WERI-Rb-1 (cell line): ENCODE measurements at regions not wholly inside any gene's neighbourhood (a gene's known extent, or its start where the extent isn't known, plus 50 kb on each side); places are given as distances from the start of the nearest gene placed in this dataset.

ENCODE experiments used
- DNase-seq: peaks from one replicate; pipeline ENCODE4 v3.0.0-alpha.2; 2020
- H3K27ac ChIP-seq: fragments of 250-450 bp; sonication (Bioruptor Pico); 2 replicates; pipeline ENCODE4 v1.5.1; 2020; ENCODE audit warnings: mild to moderate bottlenecking, moderate library complexity
- H3K27me3 ChIP-seq: fragments of 250-450 bp; sonication (Bioruptor Pico); 2 replicates; pipeline ENCODE4 v1.5.1; 2021; ENCODE audit warnings: mild to moderate bottlenecking, low read depth, moderate library complexity; ENCODE audit not compliant: insufficient read depth, severe bottlenecking
- H3K36me3 ChIP-seq: fragments of 250-450 bp; sonication (Bioruptor Pico); 2 replicates; pipeline ENCODE4 v1.5.1; 2020; ENCODE audit warnings: mild to moderate bottlenecking, moderate library complexity
- H3K4me3 ChIP-seq: 2 replicates; pipeline ENCODE4 v1.5.1; 2011; ENCODE audit warnings: low read depth, mild to moderate bottlenecking, control low read depth, low read length
- H3K9me3 ChIP-seq: fragments of 250-450 bp; sonication (Bioruptor Pico); 2 replicates; pipeline ENCODE4 v1.5.1; 2021; ENCODE audit warnings: mild to moderate bottlenecking, moderate library complexity; ENCODE audit not compliant: severe bottlenecking
- TF ChIP-seq, protein P1 (sequence below): IDR thresholded peaks from 2 replicates; pipeline ENCODE4 v1.5.1; 2011; ENCODE audit warnings: low read depth, mild to moderate bottlenecking, control low read depth, inconsistent platforms, low read length

DNA sequence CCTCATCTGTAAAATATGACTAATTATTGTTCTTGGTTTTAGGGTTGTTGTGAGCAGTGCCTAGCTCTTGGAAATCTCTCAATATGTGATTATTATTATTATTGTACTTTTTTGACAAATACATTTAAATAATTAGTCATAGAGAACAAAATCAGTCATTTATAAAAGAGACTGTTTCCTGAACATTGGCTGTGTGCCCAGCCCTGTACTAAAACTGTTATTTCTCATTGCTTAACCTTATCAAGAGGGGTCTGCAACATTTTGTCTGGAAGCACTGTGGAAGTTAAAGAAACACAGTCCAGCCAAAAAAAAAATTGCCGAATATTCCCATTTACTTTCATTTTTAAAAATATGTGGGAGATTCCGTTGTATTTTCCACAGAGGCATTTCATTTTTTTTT lies 989.2 kb upstream of the SLIT2 start:
- no peaks in the 10 kb centered on the region for H3K9me3 ChIP-seq
- TF ChIP-seq, protein P1, sequence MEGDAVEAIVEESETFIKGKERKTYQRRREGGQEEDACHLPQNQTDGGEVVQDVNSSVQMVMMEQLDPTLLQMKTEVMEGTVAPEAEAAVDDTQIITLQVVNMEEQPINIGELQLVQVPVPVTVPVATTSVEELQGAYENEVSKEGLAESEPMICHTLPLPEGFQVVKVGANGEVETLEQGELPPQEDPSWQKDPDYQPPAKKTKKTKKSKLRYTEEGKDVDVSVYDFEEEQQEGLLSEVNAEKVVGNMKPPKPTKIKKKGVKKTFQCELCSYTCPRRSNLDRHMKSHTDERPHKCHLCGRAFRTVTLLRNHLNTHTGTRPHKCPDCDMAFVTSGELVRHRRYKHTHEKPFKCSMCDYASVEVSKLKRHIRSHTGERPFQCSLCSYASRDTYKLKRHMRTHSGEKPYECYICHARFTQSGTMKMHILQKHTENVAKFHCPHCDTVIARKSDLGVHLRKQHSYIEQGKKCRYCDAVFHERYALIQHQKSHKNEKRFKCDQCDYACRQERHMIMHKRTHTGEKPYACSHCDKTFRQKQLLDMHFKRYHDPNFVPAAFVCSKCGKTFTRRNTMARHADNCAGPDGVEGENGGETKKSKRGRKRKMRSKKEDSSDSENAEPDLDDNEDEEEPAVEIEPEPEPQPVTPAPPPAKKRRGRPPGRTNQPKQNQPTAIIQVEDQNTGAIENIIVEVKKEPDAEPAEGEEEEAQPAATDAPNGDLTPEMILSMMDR: no peak
- H3K27ac ChIP-seq: no peak overlapping the region
- no peak for DNase-seq
- peaks cover 8% of the 10 kb centered on the region for H3K27me3 ChIP-seq
- H3K4me3 ChIP-seq: no peak overlapping the region
- H3K36me3 ChIP-seq: no peaks in the 10 kb centered on the region

GRCh38 chr4:19260346-19260745 lies 991.4 kb upstream of the SLIT2 start:
- no peaks in the 10 kb centered on the region for H3K36me3 ChIP-seq
- no peak overlapping the region for H3K27ac ChIP-seq
- no peak overlapping the region for H3K4me3 ChIP-seq
- TF ChIP-seq, protein P1: no peak
- no peak for DNase-seq
- peaks cover 8% of the 10 kb centered on the region for H3K27me3 ChIP-seq
- H3K9me3 ChIP-seq: peaks cover 13% of the 10 kb centered on the region

GRCh38 chr4:19259920-19260319 lies 991.8 kb upstream of the SLIT2 start:
- TF ChIP-seq, protein P1: no peak
- H3K27me3 ChIP-seq: peaks cover 8% of the 10 kb centered on the region
- H3K27ac ChIP-seq: no peak overlapping the region
- peaks cover 17% of the 10 kb centered on the region for H3K9me3 ChIP-seq
- no peaks in the 10 kb centered on the region for H3K36me3 ChIP-seq
- no peak for DNase-seq
- no peak overlapping the region for H3K4me3 ChIP-seq

DNA sequence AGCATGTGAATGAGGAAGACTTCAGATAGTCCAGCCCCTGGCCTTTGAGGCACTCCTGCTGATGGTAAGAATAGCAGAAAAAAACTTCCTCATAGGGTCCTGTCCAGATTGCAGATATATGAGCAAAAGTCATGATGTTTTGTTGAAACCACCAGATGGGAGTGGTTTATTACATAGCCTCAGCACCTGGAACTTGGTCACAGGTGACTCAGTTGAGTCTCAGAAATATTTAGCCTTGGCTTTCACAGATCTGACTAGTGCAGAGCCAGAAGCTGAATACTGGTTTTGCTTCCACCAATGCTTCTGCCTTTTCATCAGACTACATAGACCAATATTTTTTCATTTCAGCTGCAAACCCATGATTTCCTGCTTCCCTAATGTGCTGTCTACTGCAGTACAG lies 994.9 kb upstream of the SLIT2 start:
- Histone ChIP-seq H3K4me3 (no peak overlapping the region), H3K36me3 (no peaks in the 10 kb centered on the region), H3K27me3 (no peaks in the 10 kb centered on the region), H3K9me3 (peaks cover 19% of the 10 kb centered on the region), H3K27ac (no peak overlapping the region)
- TF ChIP-seq, protein P1: no peak
- no peak for DNase-seq

DNA sequence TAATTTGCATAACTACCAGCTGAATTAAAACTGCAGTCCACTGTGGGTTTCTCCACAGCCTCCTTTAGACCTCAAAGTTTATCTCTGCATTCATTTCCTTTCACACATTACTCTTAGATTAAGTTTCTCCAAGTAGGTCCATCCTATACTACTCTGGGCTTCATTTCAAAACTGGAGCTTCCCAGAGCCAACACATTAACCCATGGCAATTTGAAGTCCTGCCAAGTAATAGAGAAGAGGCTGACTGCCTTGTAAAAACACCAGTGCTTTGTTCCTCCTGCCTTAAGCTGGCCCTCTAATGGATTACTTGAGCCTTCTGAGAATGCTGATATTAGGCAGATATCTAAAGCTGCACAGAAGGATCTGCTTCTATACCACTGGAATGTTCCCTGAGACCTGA lies 997.2 kb upstream of the SLIT2 start:
- Histone ChIP-seq H3K9me3 (peaks cover 19% of the 10 kb centered on the region), H3K36me3 (no peaks in the 10 kb centered on the region), H3K4me3 (no peak overlapping the region), H3K27ac (no peak overlapping the region), H3K27me3 (no peaks in the 10 kb centered on the region)
- DNase-seq: no peak
- TF ChIP-seq, protein P1: no peak

- H3K27me3 ChIP-seq: no peaks in the 10 kb centered on the region
- no peaks in the 10 kb centered on the region for H3K9me3 ChIP-seq
- no peak overlapping the region for H3K27ac ChIP-seq
- TF ChIP-seq, protein P1: no peak
- DNase-seq: no peak
- H3K36me3 ChIP-seq: no peaks in the 10 kb centered on the region
- H3K4me3 ChIP-seq: no peak overlapping the region
Observed at GRCh38 chr4:19248023-19248422, 1003.7 kb upstream of the SLIT2 start.
